ENCODE measurements at regions not wholly inside any gene's neighbourhood (a gene's known extent, or its start where the extent isn't known, plus 50 kb on each side); places are given as distances from the start of the nearest gene placed in this dataset.

DNA sequence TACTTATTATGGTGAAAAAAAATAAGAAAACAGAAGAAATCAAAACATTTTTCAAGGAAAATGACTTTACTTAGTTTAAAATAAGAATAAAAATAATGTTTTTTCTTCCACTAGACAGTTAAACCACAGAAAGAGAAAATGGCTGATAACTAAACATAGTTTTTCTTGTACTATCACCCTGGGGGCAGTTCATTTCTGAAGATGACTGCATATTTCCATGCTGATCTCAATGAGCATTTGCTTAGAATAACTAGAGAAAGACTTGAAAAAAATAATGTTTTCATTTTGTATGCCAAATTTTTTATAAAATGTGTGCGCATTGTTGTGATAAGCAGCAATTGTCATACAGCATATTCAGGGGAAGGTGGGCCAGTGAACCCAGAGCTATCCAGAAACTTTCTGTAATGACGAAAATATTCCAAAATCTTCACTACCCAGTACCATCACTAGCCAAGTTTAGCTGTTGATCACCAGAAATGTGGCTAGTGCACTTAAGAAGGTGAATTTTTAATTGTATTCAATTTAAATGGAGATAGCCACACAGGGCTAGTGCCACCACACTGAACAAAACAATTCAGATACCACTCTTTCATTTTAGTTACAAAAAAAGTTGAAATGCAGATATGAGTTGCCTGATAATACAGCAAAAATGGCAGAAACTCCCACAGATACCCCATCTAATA, 513.4 kb upstream of the NETO1 start:
- no peak for TF ChIP-seq CTCF (IDR thresholded peaks at IDR 0.05; ENCODE audit: unreplicated experiment)
- no peaks in the 10 kb centered on the region for H3K27me3 Mint-ChIP-seq (ENCODE audit: unreplicated experiment)
- BruUV-seq (replicated peaks), result no TSS peak
- H3K27ac Mint-ChIP-seq (ENCODE audit: unreplicated experiment), result no peak overlapping the region
- CTCF ChIA-PET, result no interaction called here
- H3K36me3 Mint-ChIP-seq (ENCODE audit: insufficient read depth, unreplicated experiment), result no peaks in the 10 kb centered on the region
- intact Hi-C loops (cut with micrococcal nuclease; ENCODE audit: unreplicated experiment), result no loop called here
- no peaks in the 10 kb centered on the region for H3K4me1 Mint-ChIP-seq (ENCODE audit: low read depth, unreplicated experiment)
- no peak for DNase-seq
- no peak overlapping the region for H3K4me3 Mint-ChIP-seq (ENCODE audit: low read depth, unreplicated experiment)
- H3K9me3 Mint-ChIP-seq (ENCODE audit: low read depth, unreplicated experiment), result peaks cover 6% of the 10 kb centered on the region

GRCh38 chr18:73366713-73367112, 498.9 kb upstream of the NETO1 start:
- TF ChIP-seq CTCF (IDR thresholded peaks at IDR 0.05; ENCODE audit: unreplicated experiment), result no peak
- BruUV-seq (replicated peaks), result no TSS peak
- CTCF ChIA-PET, result no interaction called here
- Mint-ChIP-seq H3K36me3 (ENCODE audit: insufficient read depth, unreplicated experiment) (no peaks in the 10 kb centered on the region), H3K9me3 (ENCODE audit: low read depth, unreplicated experiment) (peaks cover 4% of the 10 kb centered on the region), H3K4me1 (ENCODE audit: low read depth, unreplicated experiment) (no peaks in the 10 kb centered on the region), H3K27ac (ENCODE audit: unreplicated experiment) (no peak overlapping the region), H3K27me3 (ENCODE audit: unreplicated experiment) (no peaks in the 10 kb centered on the region), H3K4me3 (ENCODE audit: low read depth, unreplicated experiment) (no peak overlapping the region)
- intact Hi-C loops (cut with micrococcal nuclease; ENCODE audit: unreplicated experiment), result no loop called here
- no peak for DNase-seq

- H3K4me3 Mint-ChIP-seq (ENCODE audit: low read depth, unreplicated experiment), result no peak overlapping the region
Observed at GRCh38 chr18:73365018-73365417, 497.2 kb upstream of the NETO1 start.

DNA sequence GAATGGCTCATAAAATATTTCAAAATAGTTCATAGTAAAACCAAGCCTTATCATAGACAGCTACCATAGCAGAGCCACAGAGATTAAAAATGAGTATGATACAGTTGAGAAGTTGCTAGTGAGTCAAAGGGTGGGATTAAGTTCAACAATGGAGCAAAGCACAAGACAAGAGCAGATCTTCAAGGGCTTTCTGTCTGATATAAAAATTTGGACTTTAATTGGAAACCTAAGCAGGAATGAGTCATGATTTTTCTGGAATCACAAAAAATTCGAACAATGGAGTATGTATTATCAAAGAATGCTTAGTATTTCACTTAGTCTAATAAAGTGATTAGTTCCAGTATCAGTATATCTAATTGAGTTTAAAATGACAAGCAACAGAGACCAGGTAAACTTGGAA, 487.3 kb upstream of the NETO1 start:
- Mint-ChIP-seq H3K27me3 (ENCODE audit: unreplicated experiment) (no peaks in the 10 kb centered on the region), H3K4me1 (ENCODE audit: low read depth, unreplicated experiment) (peaks cover 7% of the 10 kb centered on the region), H3K4me3 (ENCODE audit: low read depth, unreplicated experiment) (no peak overlapping the region), H3K9me3 (ENCODE audit: low read depth, unreplicated experiment) (no peaks in the 10 kb centered on the region), H3K36me3 (ENCODE audit: insufficient read depth, unreplicated experiment) (no peaks in the 10 kb centered on the region), H3K27ac (ENCODE audit: unreplicated experiment) (peak overlapping the region; percentile 60)
- intact Hi-C loops (cut with micrococcal nuclease; ENCODE audit: unreplicated experiment), result no loop called here
- no peak for DNase-seq
- CTCF ChIA-PET, result no interaction called here
- no peak for TF ChIP-seq CTCF (IDR thresholded peaks at IDR 0.05; ENCODE audit: unreplicated experiment)
- BruUV-seq (replicated peaks), result no TSS peak

More at GRCh38 chr18:73365018-73365417, 497.2 kb upstream of the NETO1 start:
- Mint-ChIP-seq H3K4me1 (ENCODE audit: low read depth, unreplicated experiment) (no peaks in the 10 kb centered on the region), H3K27me3 (ENCODE audit: unreplicated experiment) (no peaks in the 10 kb centered on the region), H3K9me3 (ENCODE audit: low read depth, unreplicated experiment) (peaks cover 4% of the 10 kb centered on the region), H3K27ac (ENCODE audit: unreplicated experiment) (no peak overlapping the region), H3K36me3 (ENCODE audit: insufficient read depth, unreplicated experiment) (no peaks in the 10 kb centered on the region)
- BruUV-seq (replicated peaks), result no TSS peak
- intact Hi-C loops (cut with micrococcal nuclease; ENCODE audit: unreplicated experiment), result no loop called here
- CTCF ChIA-PET, result no interaction called here
- DNase-seq, result no peak
- no peak for TF ChIP-seq CTCF (IDR thresholded peaks at IDR 0.05; ENCODE audit: unreplicated experiment)

All from Calu3 (cell line).